ENCODE measurements at regions not wholly inside any gene's neighbourhood (a gene's known extent, or its start where the extent isn't known, plus 50 kb on each side); places are given as distances from the start of the nearest gene placed in this dataset.

DNA sequence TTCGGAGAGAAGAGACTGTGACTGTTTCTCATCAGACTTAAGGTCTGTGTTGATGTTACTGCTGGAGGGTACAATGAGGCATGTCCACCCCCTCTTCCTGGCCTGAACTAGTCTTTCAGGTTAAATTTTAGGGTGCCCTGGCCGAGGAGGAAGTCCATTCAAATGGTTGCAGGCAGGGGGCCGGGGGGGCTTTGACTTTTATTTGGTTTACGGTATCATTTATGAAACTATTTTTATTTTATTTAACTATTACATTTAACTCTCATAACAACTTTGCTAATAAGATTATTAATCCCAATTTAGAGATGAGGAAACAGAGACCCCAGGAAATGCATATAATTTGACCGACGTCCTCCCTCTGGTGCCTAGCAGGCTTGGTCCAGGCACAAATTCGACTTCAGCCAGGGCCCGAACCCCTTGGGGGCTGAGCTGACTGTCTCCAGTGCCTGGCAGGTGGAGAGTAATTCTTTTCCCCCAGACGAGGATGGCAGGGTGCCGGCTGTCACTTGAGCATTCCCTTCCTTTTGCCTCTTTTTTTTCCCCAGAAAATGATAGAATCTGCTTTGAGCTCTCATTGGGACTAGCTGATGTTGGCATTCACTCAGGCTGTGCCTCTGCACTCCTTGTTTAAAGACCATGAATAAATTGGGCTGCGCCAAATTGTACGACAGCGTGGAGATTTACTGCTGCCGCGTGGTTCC, 255.3 kb upstream of the SALL3 start:
- DNase-seq (peak in 2 of 4 donors; percentile 0 to 24), ATAC-seq (no peak)
- Histone ChIP-seq H3K9me3 (no peaks in the 10 kb centered on the region), H3K4me3 (no peak overlapping the region), H3K36me3 (no peaks in the 10 kb centered on the region), H3K27me3 (peaks cover 0 to 53% of the 10 kb centered on the region in 2 donors), H3K4me1 (no peaks in the 10 kb centered on the region), H3K27ac (no peak overlapping the region)
- TF ChIP-seq, protein P1, sequence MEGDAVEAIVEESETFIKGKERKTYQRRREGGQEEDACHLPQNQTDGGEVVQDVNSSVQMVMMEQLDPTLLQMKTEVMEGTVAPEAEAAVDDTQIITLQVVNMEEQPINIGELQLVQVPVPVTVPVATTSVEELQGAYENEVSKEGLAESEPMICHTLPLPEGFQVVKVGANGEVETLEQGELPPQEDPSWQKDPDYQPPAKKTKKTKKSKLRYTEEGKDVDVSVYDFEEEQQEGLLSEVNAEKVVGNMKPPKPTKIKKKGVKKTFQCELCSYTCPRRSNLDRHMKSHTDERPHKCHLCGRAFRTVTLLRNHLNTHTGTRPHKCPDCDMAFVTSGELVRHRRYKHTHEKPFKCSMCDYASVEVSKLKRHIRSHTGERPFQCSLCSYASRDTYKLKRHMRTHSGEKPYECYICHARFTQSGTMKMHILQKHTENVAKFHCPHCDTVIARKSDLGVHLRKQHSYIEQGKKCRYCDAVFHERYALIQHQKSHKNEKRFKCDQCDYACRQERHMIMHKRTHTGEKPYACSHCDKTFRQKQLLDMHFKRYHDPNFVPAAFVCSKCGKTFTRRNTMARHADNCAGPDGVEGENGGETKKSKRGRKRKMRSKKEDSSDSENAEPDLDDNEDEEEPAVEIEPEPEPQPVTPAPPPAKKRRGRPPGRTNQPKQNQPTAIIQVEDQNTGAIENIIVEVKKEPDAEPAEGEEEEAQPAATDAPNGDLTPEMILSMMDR (IDR thresholded peaks at IDR 0.05): no peak
- intact Hi-C loops (cut with DNase I): no loop called here

DNA sequence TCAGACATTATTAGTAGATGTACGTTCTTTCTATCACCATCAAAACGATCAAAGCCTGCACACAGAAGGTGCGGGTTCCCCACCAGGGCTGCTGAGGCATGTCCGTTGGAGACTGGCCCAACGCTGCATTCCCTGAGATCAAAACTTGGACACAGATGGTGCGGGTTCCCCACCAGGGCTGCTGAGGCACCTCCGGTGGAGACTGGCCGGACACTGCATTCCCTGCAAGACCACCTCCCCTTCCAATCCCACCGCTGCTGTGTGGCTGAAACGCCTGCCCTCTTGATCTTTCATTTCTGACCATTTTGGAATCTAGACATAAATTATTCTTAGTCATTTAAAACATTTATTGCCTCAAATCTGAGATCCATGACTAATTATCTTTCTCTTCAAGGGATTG, 254.2 kb upstream of the SALL3 start:
- ATAC-seq: no peak
- DNase-seq: peak in 1 of 4 donors; percentile 51
- Histone ChIP-seq H3K9me3 (no peaks in the 10 kb centered on the region), H3K4me3 (no peak overlapping the region), H3K27me3 (peaks cover 0 to 54% of the 10 kb centered on the region in 2 donors), H3K36me3 (no peaks in the 10 kb centered on the region), H3K27ac (no peak overlapping the region), H3K4me1 (no peaks in the 10 kb centered on the region)
- intact Hi-C loops (cut with DNase I): no loop called here
- TF ChIP-seq, protein P1 (IDR thresholded peaks at IDR 0.05): no peak

DNA sequence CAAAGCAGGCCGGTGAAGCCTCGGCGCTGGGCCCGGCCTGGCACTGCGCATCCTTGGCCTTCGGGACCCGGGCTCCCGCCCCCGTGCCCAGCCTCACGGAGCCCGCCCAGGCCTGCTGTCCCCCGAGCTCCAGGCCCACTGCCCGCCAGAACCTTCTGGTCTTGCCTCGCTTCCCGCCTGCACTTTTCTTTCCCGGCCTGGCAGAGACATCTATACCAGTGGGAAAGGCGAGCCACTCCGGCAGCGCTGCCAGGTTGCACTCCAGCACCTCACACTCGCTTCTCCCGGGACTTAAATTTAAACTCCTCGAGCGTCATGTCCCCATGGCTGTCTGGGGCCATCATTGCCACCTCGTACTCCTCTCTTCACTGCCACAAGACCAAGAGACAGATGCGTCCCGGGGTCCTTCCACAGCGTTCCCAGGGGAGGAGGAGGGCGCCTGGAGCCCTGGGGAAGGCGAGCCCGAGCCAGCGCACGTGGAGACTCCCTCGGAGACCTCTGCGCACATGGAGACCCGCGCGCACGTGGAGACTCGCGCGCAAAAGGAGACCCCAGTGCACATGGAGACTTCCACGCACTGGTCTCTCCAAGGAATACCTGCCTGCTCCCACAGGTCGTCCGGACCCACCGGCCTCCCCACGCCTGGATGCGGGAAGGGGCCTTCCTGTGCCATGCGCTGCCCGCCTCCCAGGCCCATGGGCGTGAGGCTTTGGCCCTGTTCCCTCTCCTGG, 253.1 kb upstream of the SALL3 start:
- no peaks in the 10 kb centered on the region for H3K9me3 ChIP-seq
- TF ChIP-seq, protein P1 (IDR thresholded peaks at IDR 0.05): no peak
- DNase-seq (peak in 1 of 4 donors; percentile 76), ATAC-seq (no peak)
- H3K4me3 ChIP-seq: no peak overlapping the region
- H3K27me3 ChIP-seq: peaks cover 0 to 51% of the 10 kb centered on the region in 2 donors
- H3K36me3 ChIP-seq: no peaks in the 10 kb centered on the region
- intact Hi-C loops (cut with DNase I): no loop called here
- no peak overlapping the region for H3K27ac ChIP-seq
- no peaks in the 10 kb centered on the region for H3K4me1 ChIP-seq

DNA sequence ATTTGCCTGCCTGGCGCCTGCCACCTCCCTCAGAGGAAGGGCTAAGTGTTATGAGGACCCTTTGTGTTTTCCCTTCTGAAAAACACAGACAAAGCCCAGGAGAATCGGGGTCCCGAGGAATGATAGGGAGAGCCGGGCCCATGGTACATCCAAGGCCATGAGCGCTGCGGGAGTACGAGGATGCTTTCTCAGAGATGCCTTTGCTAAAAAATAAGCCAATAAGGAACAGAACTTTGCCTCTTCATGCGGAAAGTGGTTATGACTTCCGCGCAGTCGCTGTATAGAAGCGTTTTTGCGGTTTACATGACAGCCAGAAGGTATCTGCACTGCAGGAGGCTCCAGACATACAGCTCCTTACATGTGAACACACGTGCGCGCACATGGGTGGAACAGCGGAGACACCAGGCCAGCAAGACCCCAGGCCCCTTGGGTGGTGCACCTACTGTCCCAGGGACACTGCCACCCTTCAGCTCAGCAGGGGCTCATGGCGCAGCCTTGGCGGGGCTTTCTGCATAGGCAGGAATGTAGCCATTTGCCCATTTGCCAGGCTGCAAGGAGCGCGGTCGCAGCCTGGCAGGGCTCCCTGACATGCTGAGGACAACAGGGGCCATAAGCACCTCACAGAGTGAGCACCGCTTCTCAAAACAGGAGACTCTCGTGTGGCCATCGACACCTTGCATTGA, 252.4 kb upstream of the SALL3 start:
- no peaks in the 10 kb centered on the region for H3K36me3 ChIP-seq
- no peak overlapping the region for H3K27ac ChIP-seq
- peaks cover 0 to 49% of the 10 kb centered on the region in 2 donors for H3K27me3 ChIP-seq
- ATAC-seq (no peak), DNase-seq (peak in 1 of 4 donors; percentile 55)
- H3K4me3 ChIP-seq: no peak overlapping the region
- H3K9me3 ChIP-seq: no peaks in the 10 kb centered on the region
- intact Hi-C loops (cut with DNase I): no loop called here
- no peaks in the 10 kb centered on the region for H3K4me1 ChIP-seq
- TF ChIP-seq, protein P1 (IDR thresholded peaks at IDR 0.05): no peak

Data from left lung (tissue), 4 donors.